Liver (tissue), 8 donors: ENCODE measurements at regions not wholly inside any gene's neighbourhood (a gene's known extent, or its start where the extent isn't known, plus 50 kb on each side); places are given as distances from the start of the nearest gene placed in this dataset.

Experiments used
- DNase-seq: peaks from one replicate; pipeline ENCODE4 v3.0.0-alpha.2; 2017; ENCODE audit warnings: low spot score
- H3K27ac ChIP-seq, 2 donors: one replicate each; pipeline ENCODE4 v1.7.0; 2013; ENCODE audit warnings: inconsistent platforms in 2 of 2, low read length in 2 of 2, control low read depth in 1 of 2, low read depth in 1 of 2, mild to moderate bottlenecking in 1 of 2
- H3K27me3 ChIP-seq, 4 donors: one replicate each; pipeline versions ENCODE4 v1.6.1 to v1.7.0; 2013; ENCODE audit warnings: low read length in 3 of 4, inconsistent platforms in 1 of 4, mild to moderate bottlenecking in 1 of 4, moderate library complexity in 1 of 4; ENCODE audit not compliant: control insufficient read depth in 4 of 4, insufficient read depth in 4 of 4
- H3K36me3 ChIP-seq, 4 donors: one replicate each; pipeline versions ENCODE4 v1.6.1 to v1.7.0; 2013; ENCODE audit warnings: low read length in 3 of 4, mild to moderate bottlenecking in 3 of 4, low read depth in 1 of 4, moderate library complexity in 1 of 4; ENCODE audit not compliant: control insufficient read depth in 4 of 4, insufficient read depth in 3 of 4
- H3K4me1 ChIP-seq, 4 donors: one replicate each; pipeline versions ENCODE4 v1.6.1 to v1.7.0; 2013; ENCODE audit warnings: low read length in 3 of 4, mild to moderate bottlenecking in 3 of 4, moderate library complexity in 1 of 4; ENCODE audit not compliant: control insufficient read depth in 4 of 4, insufficient read depth in 4 of 4
- H3K4me3 ChIP-seq, 3 donors: one replicate each; pipeline versions ENCODE4 v1.6.1 to v1.7.0; 2013; ENCODE audit warnings: low read length in 3 of 3, control low read depth in 1 of 3, low read depth in 1 of 3, mild to moderate bottlenecking in 1 of 3
- H3K9ac ChIP-seq, 2 donors: one replicate each; pipeline ENCODE4 v1.7.0; 2013; ENCODE audit warnings: low read length in 2 of 2, mild to moderate bottlenecking in 2 of 2, moderate library complexity in 2 of 2, control low read depth in 1 of 2, low read depth in 1 of 2
- H3K9me3 ChIP-seq, 4 donors: one replicate each; pipeline versions ENCODE4 v1.6.1 to v1.7.0; 2013; ENCODE audit warnings: low read length in 3 of 4; ENCODE audit not compliant: control insufficient read depth in 4 of 4
- ATF3 ChIP-seq: IDR thresholded peaks from 2 replicates; pipeline ENCODE4 v1.6.1; 2016; ENCODE audit warnings: antibody characterized with exemption
- CTCF ChIP-seq: fragments of 150-350 bp; IDR thresholded peaks from 2 replicates; pipeline ENCODE4 v1.5.1; 2017; ENCODE audit warnings: improper control_type of control experiment, low read depth, low read length; ENCODE audit not compliant: missing input control
- FOXA1 ChIP-seq: IDR thresholded peaks from 2 replicates; pipeline ENCODE4 v1.6.1; 2016; ENCODE audit warnings: antibody characterized with exemption
- FOXA2 ChIP-seq: IDR thresholded peaks from 2 replicates; pipeline ENCODE4 v1.6.1; 2016; ENCODE audit warnings: antibody characterized with exemption
- GABPA ChIP-seq, 2 donors: IDR thresholded peaks in 1 of 2; conservative IDR thresholded peaks in 1 of 2; 2 replicates each; pipeline ENCODE4 v1.6.1; 2016; ENCODE audit warnings: antibody characterized with exemption in 2 of 2, mild to moderate bottlenecking in 1 of 2, moderate library complexity in 1 of 2
- HNF4A ChIP-seq, 2 donors: conservative IDR thresholded peaks; 2 replicates each; pipeline ENCODE4 v1.6.1; 2016; ENCODE audit warnings: antibody characterized with exemption in 2 of 2, mild to moderate bottlenecking in 2 of 2
- HNF4G ChIP-seq: IDR thresholded peaks from 2 replicates; pipeline ENCODE4 v1.6.1; 2016; ENCODE audit warnings: antibody characterized with exemption
- JUND ChIP-seq, 2 donors: IDR thresholded peaks; 2 replicates each; pipeline ENCODE4 v1.6.1; 2016; ENCODE audit warnings: antibody characterized with exemption in 2 of 2
- MAX ChIP-seq: IDR thresholded peaks from 2 replicates; pipeline ENCODE4 v1.6.1; 2016; ENCODE audit warnings: antibody characterized with exemption
- RAD21 ChIP-seq, 2 donors: IDR thresholded peaks; 2 replicates each; pipeline ENCODE4 v1.6.1; 2016; ENCODE audit warnings: antibody characterized with exemption in 2 of 2, mild to moderate bottlenecking in 2 of 2
- REST ChIP-seq: IDR thresholded peaks from 2 replicates; pipeline ENCODE4 v1.6.1; 2016; ENCODE audit warnings: antibody characterized with exemption, mild to moderate bottlenecking
- RXRA ChIP-seq, 2 donors: IDR thresholded peaks; 2 replicates each; pipeline ENCODE4 v1.6.1; 2017 to 2018; ENCODE audit warnings: antibody characterized with exemption in 2 of 2, mild to moderate bottlenecking in 1 of 2
- SP1 ChIP-seq: IDR thresholded peaks from 2 replicates; pipeline ENCODE4 v1.6.1; 2018; ENCODE audit warnings: antibody characterized with exemption, mild to moderate bottlenecking
- TAF1 ChIP-seq: conservative IDR thresholded peaks from 2 replicates; pipeline ENCODE4 v1.6.1; 2016; ENCODE audit warnings: antibody characterized with exemption, mild to moderate bottlenecking
- ZBTB33 ChIP-seq: IDR thresholded peaks from 2 replicates; pipeline ENCODE4 v1.6.1; 2016; ENCODE audit warnings: antibody characterized with exemption
- WGBS: extraction: QIAGEN DNeasy Blood & Tissue Kit; methylation state at CpG from one replicate; pipeline ENCODE4 v1.1.7; 2013; 5-methylcytosine and 5-hydroxymethylcytosine counted together
- donor health status: healthy.
- donor health status: healthy.
- donor health status: healthy.
- donor health status: healthy.
- donor health status: healthy.

DNA sequence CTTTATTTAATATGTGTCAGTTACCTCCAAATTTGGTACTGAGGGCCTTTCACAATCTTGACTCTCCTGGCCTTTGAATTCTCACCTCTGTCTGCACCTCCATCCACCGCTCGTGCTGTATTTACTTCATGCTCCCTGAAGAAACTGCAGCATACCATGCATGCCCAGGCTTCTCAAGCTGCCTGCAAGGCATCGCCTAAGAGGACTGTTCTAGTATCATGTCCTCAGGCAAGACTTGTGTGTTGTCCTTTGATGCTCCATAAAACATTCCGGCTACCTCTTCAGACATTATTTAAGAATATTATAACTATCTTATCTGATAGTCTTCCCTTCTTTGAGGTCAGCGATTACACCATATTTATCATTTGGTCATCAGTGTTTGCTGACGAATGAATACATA lies 682.5 kb downstream of the NR2F2 start:
- TF ChIP-seq RAD21 (IDR thresholded peaks at IDR 0.05) (no peak), FOXA1 (no peak), ATF3 (no peak), TAF1 (no peak), REST (no peak), SP1 (no peak), JUND (IDR thresholded peaks at IDR 0.05) (no peak), MAX (no peak), ZBTB33 (no peak)
- no peak overlapping the region for H3K27ac ChIP-seq
- no peak for DNase-seq
- H3K4me3 ChIP-seq: no peak overlapping the region
- H3K4me1 ChIP-seq: no peaks in the 10 kb centered on the region
- H3K9me3 ChIP-seq: peaks cover 0 to 3% (median 0%) of the 10 kb centered on the region in 4 donors
- H3K36me3 ChIP-seq: no peaks in the 10 kb centered on the region
- H3K9ac ChIP-seq: no peak overlapping the region
- H3K27me3 ChIP-seq: no peaks in the 10 kb centered on the region
- WGBS: 81% methylated on average over 6 of the region's 6 CpGs

DNA sequence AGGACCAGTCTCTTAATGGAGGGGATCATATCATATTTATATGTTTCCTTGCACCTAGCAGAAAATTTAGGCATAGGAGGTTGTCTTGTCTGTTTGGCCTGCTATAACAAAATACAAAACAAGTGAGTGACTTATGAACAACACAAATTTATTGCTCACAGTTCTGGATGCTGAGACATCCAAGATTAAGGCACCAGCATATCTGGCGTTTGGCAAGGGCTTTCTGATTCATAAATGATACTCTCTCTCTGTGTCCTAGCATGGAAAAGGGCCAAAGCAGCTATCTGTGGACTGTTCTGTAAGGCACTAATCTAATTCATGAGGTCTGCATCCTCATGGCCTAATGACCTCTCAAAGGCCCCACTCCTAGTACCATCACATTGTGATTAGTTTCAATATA lies 683.0 kb downstream of the NR2F2 start:
- H3K27ac ChIP-seq: no peak overlapping the region
- no peaks in the 10 kb centered on the region for H3K27me3 ChIP-seq
- H3K36me3 ChIP-seq: no peaks in the 10 kb centered on the region
- H3K4me3 ChIP-seq: no peak overlapping the region
- H3K9me3 ChIP-seq: peaks cover 0 to 3% (median 0%) of the 10 kb centered on the region in 4 donors
- H3K4me1 ChIP-seq: no peaks in the 10 kb centered on the region
- DNase-seq: no peak
- WGBS: 71% methylated on average over 1 of the region's 1 CpG
- TF ChIP-seq HNF4G: no peak
- no peak overlapping the region for H3K9ac ChIP-seq

DNA sequence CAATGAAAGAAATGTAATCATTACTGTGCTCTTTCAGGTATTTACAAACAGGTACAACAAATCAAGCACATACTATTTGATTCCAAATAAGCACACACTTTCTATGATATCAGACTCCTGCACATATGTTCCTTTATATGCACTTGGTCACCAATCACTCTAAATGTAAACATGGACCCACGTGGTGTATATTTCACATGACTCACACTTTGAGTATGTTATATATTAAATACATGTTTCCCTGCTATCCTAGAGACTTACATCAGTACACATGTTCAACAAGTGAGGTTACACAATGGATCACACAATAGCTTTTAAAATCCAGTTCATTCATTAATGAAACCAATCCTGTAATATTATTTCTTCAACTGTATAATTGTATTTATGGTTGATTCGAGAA lies 683.5 kb downstream of the NR2F2 start:
- H3K4me1 ChIP-seq: no peaks in the 10 kb centered on the region
- 45% methylated on average over 2 of the region's 2 CpGs for WGBS

More for the DNA sequence above, 683.5 kb downstream of the NR2F2 start:
- H3K36me3 ChIP-seq: no peaks in the 10 kb centered on the region
- H3K27ac ChIP-seq: no peak overlapping the region
- H3K27me3 ChIP-seq: no peaks in the 10 kb centered on the region
- H3K9me3 ChIP-seq: peaks cover 0 to 3% (median 0%) of the 10 kb centered on the region in 4 donors
- TF ChIP-seq ATF3 (no peak), FOXA2 (no peak), GABPA (IDR thresholded peaks at IDR 0.05 in 1 of 2, conservative IDR thresholded peaks at IDR 0.05 in 1 of 2) (no peak), MAX (no peak), FOXA1 (no peak), HNF4A (conservative IDR thresholded peaks at IDR 0.05) (no peak), JUND (IDR thresholded peaks at IDR 0.05) (no peak), RXRA (IDR thresholded peaks at IDR 0.05) (no peak), CTCF (no peak), HNF4G (no peak)
- no peak for DNase-seq
- H3K4me3 ChIP-seq: no peak overlapping the region
- no peak overlapping the region for H3K9ac ChIP-seq
